Cardiac fibroblast (primary cell): ENCODE measurements at regions not wholly inside any gene's neighbourhood (a gene's known extent, or its start where the extent isn't known, plus 50 kb on each side); places are given as distances from the start of the nearest gene placed in this dataset.

ENCODE experiments used
- DNase-seq, 2 donors: peaks; one replicate each; pipeline versions ENCODE4 v3.0.0 to v3.0.0-alpha.2; 2010; ENCODE audit warnings: low read depth in 2 of 2
- H3K4me3 ChIP-seq, 2 donors: replicated peaks in 1 of 2; 1 replicate in 1 of 2; 2 replicates in 1 of 2; pipeline ENCODE4 v1.5.1; 2011; ENCODE audit warnings: low read depth in 2 of 2, low read length in 2 of 2, mild to moderate bottlenecking in 2 of 2, moderate library complexity in 1 of 2
- CTCF ChIP-seq: IDR thresholded peaks from one replicate; pipeline ENCODE4 v1.5.1; 2011; ENCODE audit warnings: low read depth, mild to moderate bottlenecking, low read length, inconsistent platforms

- no peak overlapping the region for H3K4me3 ChIP-seq
- DNase-seq: no peak
- TF ChIP-seq CTCF: no peak
These were observed 1318.8 kb downstream of the TBC1D22A start for GRCh38 chr22:48081281-48081680.

GRCh38 chr22:48080316-48081165, 1318.1 kb downstream of the TBC1D22A start:
- DNase-seq: no peak
- TF ChIP-seq CTCF: no peak
- H3K4me3 ChIP-seq: no peak overlapping the region

- DNase-seq: no peak
- no peak overlapping the region for H3K4me3 ChIP-seq
- TF ChIP-seq CTCF: no peak
These were observed 1317.2 kb downstream of the TBC1D22A start for GRCh38 chr22:48079505-48080290.

- TF ChIP-seq CTCF: no peak
- no peak overlapping the region for H3K4me3 ChIP-seq
- no peak for DNase-seq
These were observed 1316.4 kb downstream of the TBC1D22A start for GRCh38 chr22:48078825-48079224.

GRCh38 chr22:48077699-48078098, 1315.2 kb downstream of the TBC1D22A start:
- DNase-seq: no peak
- H3K4me3 ChIP-seq: no peak overlapping the region
- TF ChIP-seq CTCF: no peak

- no peak for DNase-seq
These were observed 1313.6 kb downstream of the TBC1D22A start for GRCh38 chr22:48076008-48076407.

More at GRCh38 chr22:48076008-48076407, 1313.6 kb downstream of the TBC1D22A start:
- no peak overlapping the region for H3K4me3 ChIP-seq
- TF ChIP-seq CTCF: no peak
